Gastroesophageal sphincter (tissue), 4 donors: ENCODE measurements at regions not wholly inside any gene's neighbourhood (a gene's known extent, or its start where the extent isn't known, plus 50 kb on each side); places are given as distances from the start of the nearest gene placed in this dataset.

Experiments used
- ATAC-seq: fragments of 150-250 bp; one replicate; pipeline ENCODE4 v1.9.1; 2016; ENCODE audit warnings: mild to moderate bottlenecking, moderate library complexity
- H3K27ac ChIP-seq, 4 donors: fragments of 200-600 bp; sonication (generic) in 3 of 4; 1 replicate in 3 of 4; 2 replicates in 1 of 4; pipeline ENCODE4 v1.5.1; 2016 to 2019
- H3K27me3 ChIP-seq: fragments of 200-600 bp; sonication (generic); one replicate; pipeline ENCODE4 v1.5.1; 2019
- H3K36me3 ChIP-seq, 2 donors: fragments of 200-600 bp; sonication (generic); one replicate each; pipeline ENCODE4 v1.5.1; 2019; ENCODE audit warnings: control low read depth in 1 of 2
- H3K4me1 ChIP-seq, 3 donors: fragments of 200-600 bp; sonication (generic); 1 replicate in 2 of 3; 2 replicates in 1 of 3; pipeline ENCODE4 v1.5.1; 2016 to 2019; ENCODE audit warnings: control low read depth in 2 of 3
- H3K4me3 ChIP-seq, 2 donors: fragments of 200-600 bp; sonication (generic); one replicate each; pipeline ENCODE4 v1.5.1; 2019; ENCODE audit warnings: mild to moderate bottlenecking in 1 of 2, moderate library complexity in 1 of 2
- H3K9me3 ChIP-seq, 3 donors: fragments of 200-600 bp; sonication (generic); one replicate each; pipeline ENCODE4 v1.5.1; 2017 to 2019; ENCODE audit warnings: control low read depth in 2 of 3
- EP300 ChIP-seq: sonication (generic); formaldehyde crosslinking; IDR thresholded peaks from one replicate; pipeline ENCODE4 v1.6.1; 2017; ENCODE audit warnings: antibody characterized with exemption, mild to moderate bottlenecking
- POLR2A ChIP-seq, 2 donors: fragments of 450-650 bp; IDR thresholded peaks; one replicate each; pipeline ENCODE4 v1.6.1; 2017; ENCODE audit warnings: antibody characterized with exemption in 2 of 2, mild to moderate bottlenecking in 2 of 2, moderate library complexity in 1 of 2
- POLR2AphosphoS5 ChIP-seq: sonication (generic); formaldehyde crosslinking; IDR thresholded peaks from one replicate; pipeline ENCODE4 v1.6.1; 2017; ENCODE audit warnings: antibody characterized with exemption
- WGBS, 2 donors: methylation state at CpG; one replicate each; pipeline ENCODE4 v1.1.5; 2018; ENCODE audit warnings: low coverage in 1 of 2; 5-methylcytosine and 5-hydroxymethylcytosine counted together
- TF ChIP-seq, protein P1 (sequence below), 4 experiments: fragments of 200-600 bp in 2 of 4; fragments of 450-650 bp in 2 of 4; sonication (generic) in 1 of 4; IDR thresholded peaks; one replicate each; pipeline ENCODE4 v1.5.1; 2017 to 2019; ENCODE audit warnings: antibody characterized with exemption in 4 of 4, mild to moderate bottlenecking in 2 of 4, moderate library complexity in 2 of 4

DNA sequence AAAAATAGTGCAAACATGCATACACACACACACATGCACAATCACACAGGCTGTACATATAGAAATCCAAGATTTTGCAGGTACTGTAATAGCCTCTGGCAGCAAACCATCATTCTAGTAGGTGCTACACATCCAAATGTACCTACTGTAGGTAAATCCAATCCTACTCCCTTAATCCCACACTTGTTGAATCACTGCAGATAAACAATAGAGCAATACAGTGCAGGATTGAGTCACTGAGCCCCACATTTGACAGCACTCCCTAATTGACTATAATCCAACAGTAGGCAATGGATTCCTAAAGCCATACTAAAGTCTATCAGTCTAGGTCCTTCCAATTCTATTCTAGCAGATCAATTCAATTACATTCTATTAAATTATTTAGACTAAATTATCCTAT lies 1640.5 kb upstream of the CDH9 start:
- TF ChIP-seq EP300 (no peak), POLR2A (IDR thresholded peaks at IDR 0.05) (no peak), POLR2AphosphoS5 (no peak)
- TF ChIP-seq, protein P1, sequence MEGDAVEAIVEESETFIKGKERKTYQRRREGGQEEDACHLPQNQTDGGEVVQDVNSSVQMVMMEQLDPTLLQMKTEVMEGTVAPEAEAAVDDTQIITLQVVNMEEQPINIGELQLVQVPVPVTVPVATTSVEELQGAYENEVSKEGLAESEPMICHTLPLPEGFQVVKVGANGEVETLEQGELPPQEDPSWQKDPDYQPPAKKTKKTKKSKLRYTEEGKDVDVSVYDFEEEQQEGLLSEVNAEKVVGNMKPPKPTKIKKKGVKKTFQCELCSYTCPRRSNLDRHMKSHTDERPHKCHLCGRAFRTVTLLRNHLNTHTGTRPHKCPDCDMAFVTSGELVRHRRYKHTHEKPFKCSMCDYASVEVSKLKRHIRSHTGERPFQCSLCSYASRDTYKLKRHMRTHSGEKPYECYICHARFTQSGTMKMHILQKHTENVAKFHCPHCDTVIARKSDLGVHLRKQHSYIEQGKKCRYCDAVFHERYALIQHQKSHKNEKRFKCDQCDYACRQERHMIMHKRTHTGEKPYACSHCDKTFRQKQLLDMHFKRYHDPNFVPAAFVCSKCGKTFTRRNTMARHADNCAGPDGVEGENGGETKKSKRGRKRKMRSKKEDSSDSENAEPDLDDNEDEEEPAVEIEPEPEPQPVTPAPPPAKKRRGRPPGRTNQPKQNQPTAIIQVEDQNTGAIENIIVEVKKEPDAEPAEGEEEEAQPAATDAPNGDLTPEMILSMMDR (IDR thresholded peaks at IDR 0.05), result no peak
- Histone ChIP-seq H3K4me1 (no peaks in the 10 kb centered on the region), H3K27ac (no peak overlapping the region), H3K4me3 (no peak overlapping the region), H3K36me3 (no peaks in the 10 kb centered on the region), H3K9me3 (no peaks in the 10 kb centered on the region), H3K27me3 (no peaks in the 10 kb centered on the region)
- no peak for ATAC-seq

DNA sequence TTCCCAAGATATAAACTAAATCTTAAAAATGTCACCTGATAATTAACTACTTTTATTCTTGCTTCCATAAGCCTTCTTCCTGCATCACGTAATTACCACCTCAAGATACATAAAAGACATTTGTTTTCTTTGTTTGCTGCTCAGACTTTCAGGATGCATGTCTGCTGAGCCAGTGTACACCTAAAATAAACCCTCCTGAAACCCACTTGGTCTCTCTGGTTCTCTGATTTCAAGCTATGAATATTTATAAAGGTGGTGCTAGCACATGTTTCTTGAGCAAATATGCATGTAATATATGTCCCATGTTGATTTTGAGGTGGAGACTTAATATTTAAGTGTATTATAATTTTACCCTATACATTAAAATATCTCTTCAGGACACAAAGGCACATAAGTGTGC lies 1627.7 kb upstream of the CDH9 start:
- Histone ChIP-seq H3K27ac (no peak overlapping the region), H3K4me3 (no peak overlapping the region), H3K4me1 (no peaks in the 10 kb centered on the region), H3K9me3 (no peaks in the 10 kb centered on the region), H3K27me3 (no peaks in the 10 kb centered on the region), H3K36me3 (no peaks in the 10 kb centered on the region)
- TF ChIP-seq, protein P1 (IDR thresholded peaks at IDR 0.05), result no peak
- no peak for TF ChIP-seq POLR2AphosphoS5
- TF ChIP-seq POLR2A (IDR thresholded peaks at IDR 0.05), result no peak
- TF ChIP-seq EP300, result no peak
- WGBS, 2 donors, result 92 to 93% methylated on average over 1 of the region's 1 CpG
- no peak for ATAC-seq

DNA sequence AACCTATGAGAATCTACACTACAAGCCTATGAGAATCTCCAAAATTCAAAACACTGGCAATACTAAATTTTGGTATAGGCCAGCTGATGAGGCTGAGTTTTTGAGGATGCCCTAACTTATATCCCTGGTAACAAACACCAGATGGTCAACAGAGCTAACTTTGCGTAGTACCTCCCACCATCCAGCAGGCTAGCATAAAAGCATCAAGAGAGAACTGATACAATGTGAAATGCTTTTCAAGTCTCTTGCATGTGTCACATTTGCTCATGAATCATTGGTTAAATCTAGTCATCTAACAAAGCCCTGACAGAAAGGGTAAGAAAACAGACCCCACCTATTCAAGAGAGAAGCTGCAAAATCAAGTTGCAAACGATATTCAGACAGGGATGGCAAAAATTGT lies 1609.7 kb upstream of the CDH9 start:
- 62 to 83% methylated on average over 2 of the region's 2 CpGs for WGBS, 2 donors
- TF ChIP-seq EP300 (no peak), POLR2A (IDR thresholded peaks at IDR 0.05) (no peak), POLR2AphosphoS5 (no peak)
- TF ChIP-seq, protein P1 (IDR thresholded peaks at IDR 0.05), result no peak
- no peak for ATAC-seq

GRCh38 chr5:28632607-28633006 lies 1594.2 kb upstream of the CDH9 start:
- WGBS, 2 donors, result 88 to 94% methylated on average over 5 to 9 of the region's 9 CpGs
- Histone ChIP-seq H3K9me3 (no peaks in the 10 kb centered on the region), H3K27ac (no peak overlapping the region), H3K4me1 (no peaks in the 10 kb centered on the region), H3K27me3 (no peaks in the 10 kb centered on the region), H3K4me3 (no peak overlapping the region), H3K36me3 (no peaks in the 10 kb centered on the region)
- TF ChIP-seq, protein P1 (IDR thresholded peaks at IDR 0.05), result no peak
- TF ChIP-seq POLR2AphosphoS5, result no peak
- TF ChIP-seq POLR2A (IDR thresholded peaks at IDR 0.05), result no peak
- no peak for TF ChIP-seq EP300
- ATAC-seq, result no peak

More for the DNA sequence above, 1609.7 kb upstream of the CDH9 start:
- Histone ChIP-seq H3K4me1 (no peaks in the 10 kb centered on the region), H3K27ac (no peak overlapping the region), H3K27me3 (no peaks in the 10 kb centered on the region), H3K36me3 (no peaks in the 10 kb centered on the region), H3K9me3 (no peaks in the 10 kb centered on the region), H3K4me3 (no peak overlapping the region)

DNA sequence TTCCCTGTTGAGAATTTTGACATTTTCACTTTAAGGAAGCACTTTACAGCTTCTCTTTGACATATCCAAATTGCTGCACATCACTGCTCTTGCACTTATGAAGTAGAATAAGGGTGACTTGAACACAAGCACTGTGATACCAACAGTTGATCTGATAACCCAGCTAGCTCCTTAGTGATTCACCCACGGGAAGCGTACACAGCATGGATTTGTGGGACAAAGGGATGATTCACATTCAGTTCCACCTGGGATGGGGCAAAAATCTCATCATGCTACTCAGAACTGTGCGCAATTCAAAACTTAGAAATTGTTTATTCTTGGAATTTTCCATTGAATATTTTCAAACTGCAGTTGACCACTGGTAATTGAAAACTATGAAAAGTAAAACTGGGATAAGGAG lies 1565.5 kb upstream of the CDH9 start:
- Histone ChIP-seq H3K36me3 (no peaks in the 10 kb centered on the region), H3K9me3 (peaks cover 0 to 12% (median 0%) of the 10 kb centered on the region in 3 donors), H3K4me1 (no peaks in the 10 kb centered on the region), H3K27me3 (no peaks in the 10 kb centered on the region), H3K27ac (no peak overlapping the region), H3K4me3 (no peak overlapping the region)
- no peak for TF ChIP-seq POLR2AphosphoS5
- TF ChIP-seq EP300, result no peak
- TF ChIP-seq POLR2A (IDR thresholded peaks at IDR 0.05), result no peak
- TF ChIP-seq, protein P1 (IDR thresholded peaks at IDR 0.05), result no peak
- no peak for ATAC-seq
- 74 to 88% methylated on average over 2 to 3 of the region's 3 CpGs for WGBS, 2 donors
